CD4-positive, alpha-beta T cell treated with Interleukin-17A for 4 hours (primary cell): ENCODE measurements at regions not wholly inside any gene's neighbourhood (a gene's known extent, or its start where the extent isn't known, plus 50 kb on each side); places are given as distances from the start of the nearest gene placed in this dataset.
"Not testable (repeated sequence)": the region's sequence is repeated elsewhere in the genome, so short reads cannot be mapped to it uniquely, and the experiment has no call there.

Source experiments
- DNase-seq: peaks from one replicate; pipeline ENCODE4 v3.0.0-alpha.2; 2020; ENCODE audit warnings: mixed read lengths

- no peak for DNase-seq
Measured at GRCh38 chrX:77167993-77168392, 279.2 kb upstream of the FGF16 start.

- no peak for DNase-seq
Measured at GRCh38 chrX:77174680-77175519, 272.3 kb upstream of the FGF16 start.

GRCh38 chrX:77200663-77201062 is 246.5 kb upstream of the FGF16 start:
- DNase-seq, result no peak

- DNase-seq, result no peak
Measured at GRCh38 chrX:77223046-77223445, 224.1 kb upstream of the FGF16 start.

- no peak for DNase-seq
Measured at GRCh38 chrX:77264490-77264889, 182.7 kb upstream of the FGF16 start.

GRCh38 chrX:77275392-77275791 is 171.8 kb upstream of the FGF16 start:
- DNase-seq, result no peak

- DNase-seq, result no peak
Measured at GRCh38 chrX:77276742-77277141, 170.4 kb upstream of the FGF16 start.

- DNase-seq, result no peak
Measured at GRCh38 chrX:77277911-77278310, 169.3 kb upstream of the FGF16 start.

- DNase-seq, result not testable (repeated sequence)
Measured at GRCh38 chrX:77279373-77279772, 167.8 kb upstream of the FGF16 start.

- DNase-seq, result no peak
Measured at GRCh38 chrX:77293331-77293995, 153.7 kb upstream of the FGF16 start.

GRCh38 chrX:77298296-77298695 is 148.9 kb upstream of the FGF16 start:
- DNase-seq, result no peak

GRCh38 chrX:77298790-77299189 is 148.4 kb upstream of the FGF16 start:
- DNase-seq, result no peak

GRCh38 chrX:77299549-77299948 is 147.6 kb upstream of the FGF16 start:
- DNase-seq, result no peak

GRCh38 chrX:77342004-77342403 is 105.2 kb upstream of the FGF16 start:
- DNase-seq, result no peak

- DNase-seq, result no peak
Measured at GRCh38 chrX:77346859-77347258, 100.3 kb upstream of the FGF16 start.

- no peak for DNase-seq
Measured at GRCh38 chrX:77347572-77347971, 99.6 kb upstream of the FGF16 start.

GRCh38 chrX:77389891-77390290 is 57.3 kb upstream of the FGF16 start:
- DNase-seq, result no peak

GRCh38 chrX:77390365-77390764 is 56.8 kb upstream of the FGF16 start:
- not testable (repeated sequence) for DNase-seq

GRCh38 chrX:77396781-77397180 is 50.4 kb upstream of the FGF16 start:
- no peak for DNase-seq
